ENCODE measurements at regions not wholly inside any gene's neighbourhood (a gene's known extent, or its start where the extent isn't known, plus 50 kb on each side); places are given as distances from the start of the nearest gene placed in this dataset.
A peak's percentile ranks its signal among the peaks of the same experiment; 100 is the strongest.

DNA sequence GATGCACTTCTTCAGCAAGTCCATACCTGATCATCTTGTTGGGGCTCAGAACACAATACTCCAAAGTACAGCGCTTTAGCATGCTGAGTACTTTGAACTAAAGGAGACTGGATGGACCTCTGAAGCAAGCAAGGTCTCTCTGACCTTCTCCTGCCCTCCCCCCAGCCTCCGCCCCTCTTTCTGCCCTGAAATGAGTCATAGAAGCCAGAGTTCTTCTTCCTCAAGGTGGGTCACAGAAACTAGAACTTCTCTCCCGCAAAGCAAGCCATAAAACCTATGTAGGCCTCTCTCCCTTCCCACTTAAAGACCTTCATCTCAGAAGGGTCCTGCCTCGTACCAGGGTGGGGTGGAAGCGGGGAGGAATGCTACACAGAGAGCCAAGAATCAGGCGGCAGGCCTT is 230.5 kb upstream of the PROK2 start:
- H3K4me1 Mint-ChIP-seq = no peaks in the 10 kb centered on the region

DNA sequence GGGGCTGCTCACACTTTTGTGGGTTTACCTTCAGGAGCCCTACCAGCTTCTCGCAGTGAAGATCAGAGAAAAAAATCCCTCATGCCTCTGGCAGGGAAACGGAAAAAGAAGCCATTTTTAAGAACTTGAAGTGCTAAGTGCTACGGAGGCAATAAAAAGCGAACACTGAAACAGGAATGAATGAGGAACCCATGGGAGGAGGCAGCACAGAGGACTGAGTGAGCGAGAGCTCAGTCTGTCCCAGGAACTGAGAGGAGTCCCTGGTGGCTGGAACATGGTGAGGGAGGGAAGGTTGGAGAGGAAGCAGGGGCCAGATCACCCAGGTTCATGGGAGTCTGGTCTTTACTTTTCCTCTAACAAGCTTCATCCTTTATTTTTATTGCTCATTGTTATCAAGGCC is 228.1 kb upstream of the PROK2 start:
- no peak for ATAC-seq (replicated peaks)
- Mint-ChIP-seq H3K27ac (peak overlapping the region; percentile 43), H3K4me1 (peaks cover 9% of the 10 kb centered on the region), H3K27me3 (peaks cover 42% of the 10 kb centered on the region), H3K4me3 (no peak overlapping the region), H3K9me3 (no peaks in the 10 kb centered on the region), H3K36me3 (ENCODE audit: low read depth) (no peaks in the 10 kb centered on the region)

More for the DNA sequence above, 230.5 kb upstream of the PROK2 start:
- Mint-ChIP-seq H3K27ac (peak overlapping the region; percentile 14), H3K4me3 (no peak overlapping the region), H3K36me3 (ENCODE audit: low read depth) (no peaks in the 10 kb centered on the region), H3K27me3 (peaks cover 30% of the 10 kb centered on the region), H3K9me3 (no peaks in the 10 kb centered on the region)
- ATAC-seq (replicated peaks) = no peak

DNA sequence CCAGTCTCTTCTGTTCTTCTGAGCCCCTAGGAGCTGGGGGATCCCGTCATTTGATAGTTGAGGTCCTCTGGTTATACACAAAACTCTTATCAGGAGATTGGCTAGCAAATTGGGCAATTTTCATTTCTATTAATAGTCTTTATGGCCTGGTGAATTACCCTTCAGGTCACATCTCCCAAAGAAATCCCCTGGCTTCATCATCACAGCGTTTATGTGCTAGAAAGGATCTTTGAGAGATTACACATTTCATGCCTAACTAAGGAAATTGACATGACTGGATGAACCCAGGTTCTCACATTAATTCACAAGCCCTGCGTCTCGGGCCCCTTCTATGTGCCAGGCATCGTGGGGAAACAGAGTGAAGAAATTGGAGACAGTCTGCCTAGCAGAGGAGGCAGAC is 227.4 kb upstream of the PROK2 start:
- Mint-ChIP-seq H3K4me3 (no peak overlapping the region), H3K27ac (no peak overlapping the region), H3K4me1 (peaks cover 9% of the 10 kb centered on the region), H3K36me3 (ENCODE audit: low read depth) (no peaks in the 10 kb centered on the region), H3K27me3 (peaks cover 42% of the 10 kb centered on the region), H3K9me3 (no peaks in the 10 kb centered on the region)
- no peak for ATAC-seq (replicated peaks)

DNA sequence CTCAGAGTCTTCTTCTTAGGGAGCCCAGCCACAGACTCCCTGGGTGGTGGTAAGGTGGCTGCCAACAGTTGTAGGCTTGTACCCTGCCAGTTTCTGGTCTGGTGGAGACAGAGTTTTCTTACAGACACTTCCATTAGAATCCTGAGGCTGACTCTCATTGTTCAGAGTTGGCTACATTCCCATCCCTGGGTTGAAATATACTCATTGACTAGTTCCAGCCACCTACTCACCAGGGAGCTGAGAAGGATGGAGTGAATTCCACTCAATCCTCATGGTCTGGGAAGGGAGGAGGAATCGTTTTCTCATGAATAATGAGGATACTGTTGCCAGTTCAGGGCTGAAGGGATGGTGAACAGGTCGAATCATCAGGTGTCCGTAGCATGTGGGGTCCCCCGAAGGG is 226.5 kb upstream of the PROK2 start:
- ATAC-seq (replicated peaks) = no peak
- peaks cover 39% of the 10 kb centered on the region for H3K27me3 Mint-ChIP-seq
- H3K9me3 Mint-ChIP-seq = no peaks in the 10 kb centered on the region
- H3K27ac Mint-ChIP-seq = no peak overlapping the region
- H3K4me1 Mint-ChIP-seq = peaks cover 9% of the 10 kb centered on the region
- H3K4me3 Mint-ChIP-seq = no peak overlapping the region
- H3K36me3 Mint-ChIP-seq (ENCODE audit: low read depth) = no peaks in the 10 kb centered on the region

DNA sequence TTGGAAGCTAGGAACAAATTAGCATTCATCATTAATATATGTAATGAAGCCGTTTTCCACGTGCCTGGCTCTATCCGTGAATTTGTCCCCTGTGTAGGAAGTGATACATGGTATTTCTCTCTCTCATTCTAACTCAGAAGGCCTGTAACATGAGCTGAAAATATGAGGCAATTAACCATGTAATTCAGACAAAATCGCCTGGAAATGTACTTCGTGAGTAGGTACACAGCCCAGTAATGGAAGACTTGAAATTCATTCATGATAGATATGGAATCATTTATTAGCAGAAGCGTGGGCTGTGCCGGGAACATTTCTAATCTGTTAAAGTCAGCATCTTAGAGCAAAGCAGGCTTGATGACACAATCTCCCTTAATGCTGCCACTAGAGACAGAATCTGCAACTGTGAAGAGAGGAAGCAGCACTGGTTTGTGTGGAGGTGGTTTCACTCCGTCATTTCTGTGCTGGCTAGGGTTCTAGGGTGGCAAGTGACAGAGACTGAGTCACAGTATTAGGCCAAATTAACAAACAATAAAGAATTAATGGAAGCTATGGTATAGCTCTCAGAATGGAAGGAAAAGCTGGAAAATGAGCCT is 225.0 kb upstream of the PROK2 start:
- H3K4me1 Mint-ChIP-seq = peaks cover 12% of the 10 kb centered on the region
- H3K27me3 Mint-ChIP-seq = peaks cover 33% of the 10 kb centered on the region
- no peaks in the 10 kb centered on the region for H3K36me3 Mint-ChIP-seq (ENCODE audit: low read depth)
- peak overlapping the region; percentile 29 for H3K4me3 Mint-ChIP-seq
- ATAC-seq (replicated peaks) = peak; percentile 90
- peak overlapping the region; percentile 49 for H3K27ac Mint-ChIP-seq
- no peaks in the 10 kb centered on the region for H3K9me3 Mint-ChIP-seq

DNA sequence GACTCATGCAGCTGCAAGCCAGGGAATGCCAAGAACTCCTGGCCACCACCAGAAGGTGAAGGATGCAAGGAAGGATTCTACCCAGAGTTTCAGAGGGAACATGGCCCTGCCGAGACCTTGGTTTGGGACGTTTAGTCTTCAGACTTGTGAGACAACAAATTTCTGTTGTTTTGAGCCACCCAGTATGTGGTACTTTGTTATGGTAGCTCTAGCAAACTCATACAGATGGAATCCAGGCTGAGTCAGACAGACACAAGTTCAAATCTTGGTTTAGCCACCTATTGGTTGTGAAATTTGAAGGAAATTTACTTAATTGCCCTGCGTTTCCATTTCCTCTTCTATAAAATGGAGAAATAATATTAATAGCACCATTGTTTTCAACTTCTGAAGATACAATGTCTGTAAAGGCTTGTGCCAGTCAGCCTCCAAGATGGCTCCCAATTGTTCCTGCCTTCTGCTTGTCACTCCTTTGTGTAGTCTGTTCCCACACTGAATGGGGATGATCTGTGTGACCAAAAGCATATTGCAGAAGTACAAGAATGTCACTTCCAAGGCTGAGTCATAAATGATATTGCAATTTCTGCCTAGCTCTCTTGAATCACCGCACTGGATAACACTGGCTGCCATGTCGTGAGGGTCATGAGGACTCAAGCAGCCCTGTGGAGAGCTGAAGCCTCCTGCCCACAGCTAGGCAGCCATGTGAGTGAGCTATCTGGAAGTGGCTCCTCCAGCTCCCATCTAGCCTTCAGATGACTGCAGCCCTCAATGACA is 223.5 kb upstream of the PROK2 start:
- H3K27ac Mint-ChIP-seq = no peak overlapping the region
- no peak overlapping the region for H3K4me3 Mint-ChIP-seq
- H3K9me3 Mint-ChIP-seq = no peaks in the 10 kb centered on the region
- H3K27me3 Mint-ChIP-seq = peaks cover 27% of the 10 kb centered on the region
- peak; percentile 25 for ATAC-seq (replicated peaks)
- H3K4me1 Mint-ChIP-seq = peaks cover 16% of the 10 kb centered on the region
- H3K36me3 Mint-ChIP-seq (ENCODE audit: low read depth) = no peaks in the 10 kb centered on the region

DNA sequence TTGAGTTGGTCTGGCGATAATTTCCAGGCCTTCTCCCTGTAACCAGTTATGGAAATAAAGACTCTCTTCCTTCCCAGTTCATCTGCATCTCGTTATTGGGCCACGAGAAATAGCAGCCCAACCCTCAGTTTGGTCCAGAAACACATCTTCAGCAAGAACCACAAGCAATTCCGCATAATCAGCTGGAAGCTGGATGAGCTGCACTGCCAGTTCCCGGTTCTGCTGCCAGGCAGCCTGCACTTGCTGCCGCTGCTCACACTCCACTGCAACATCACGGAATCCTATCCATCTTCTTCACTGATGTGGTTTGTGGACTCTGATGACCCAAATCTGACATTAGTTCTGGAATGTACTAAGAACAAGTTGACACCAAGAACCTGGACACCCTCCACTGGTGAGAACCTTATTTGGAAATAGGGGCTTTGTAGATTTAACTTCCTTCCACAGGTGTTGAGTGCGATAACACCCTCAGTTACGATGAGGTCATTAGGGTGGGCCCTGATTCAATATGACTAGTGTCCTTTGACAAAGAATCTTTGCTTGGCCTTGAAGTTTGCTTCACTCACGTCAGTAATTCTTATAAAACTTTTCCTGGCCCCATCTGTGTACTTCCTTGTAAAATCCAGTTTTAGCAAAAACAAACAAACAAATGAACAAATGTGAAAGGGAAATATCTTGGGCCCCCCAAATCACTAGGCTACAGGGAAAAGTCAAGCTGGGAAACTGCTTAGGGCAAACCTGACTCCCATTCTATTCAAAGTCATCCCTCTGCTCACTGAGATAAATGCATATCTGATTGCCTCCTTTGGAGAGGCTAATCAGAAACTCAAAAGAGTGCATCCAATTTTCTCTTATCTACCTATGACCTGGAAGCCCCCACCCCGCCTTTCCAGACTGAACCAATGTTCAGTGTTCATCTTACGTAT is 221.9 kb upstream of the PROK2 start:
- Mint-ChIP-seq H3K4me1 (peaks cover 16% of the 10 kb centered on the region), H3K4me3 (no peak overlapping the region), H3K27me3 (peaks cover 34% of the 10 kb centered on the region), H3K9me3 (no peaks in the 10 kb centered on the region), H3K36me3 (ENCODE audit: low read depth) (no peaks in the 10 kb centered on the region), H3K27ac (no peak overlapping the region)
- ATAC-seq (replicated peaks) = no peak

DNA sequence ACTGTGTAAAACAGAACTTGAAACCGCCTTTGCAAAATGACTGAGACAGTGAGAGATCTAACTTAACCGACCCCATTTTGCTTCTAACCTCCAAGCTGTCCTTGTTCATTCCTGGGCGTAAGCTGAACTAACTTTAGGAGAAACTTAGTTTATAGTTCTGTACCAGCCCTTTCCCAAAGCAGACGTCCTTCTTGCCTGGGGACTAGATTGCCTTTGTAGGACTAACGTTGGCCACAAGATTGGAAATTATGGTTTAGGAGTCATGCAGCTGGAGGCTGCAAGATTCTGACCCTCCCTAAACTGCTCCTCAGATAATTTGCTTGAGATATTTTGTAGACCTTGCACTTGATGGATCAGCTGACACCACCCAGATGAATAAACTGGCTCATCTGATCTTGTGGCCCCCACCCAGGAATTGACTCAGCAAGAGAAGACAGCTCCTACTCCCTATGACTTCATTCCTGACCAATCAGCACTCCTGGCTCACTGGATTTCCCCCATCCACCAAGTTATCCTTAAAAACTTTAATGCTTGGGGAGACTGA is 219.9 kb upstream of the PROK2 start:
- no peak overlapping the region for H3K4me3 Mint-ChIP-seq
- peak; percentile 70 for ATAC-seq (replicated peaks)
- H3K4me1 Mint-ChIP-seq = peaks cover 11% of the 10 kb centered on the region
- no peak overlapping the region for H3K27ac Mint-ChIP-seq
- no peaks in the 10 kb centered on the region for H3K9me3 Mint-ChIP-seq
- H3K27me3 Mint-ChIP-seq = peaks cover 22% of the 10 kb centered on the region
- H3K36me3 Mint-ChIP-seq (ENCODE audit: low read depth) = no peaks in the 10 kb centered on the region

DNA sequence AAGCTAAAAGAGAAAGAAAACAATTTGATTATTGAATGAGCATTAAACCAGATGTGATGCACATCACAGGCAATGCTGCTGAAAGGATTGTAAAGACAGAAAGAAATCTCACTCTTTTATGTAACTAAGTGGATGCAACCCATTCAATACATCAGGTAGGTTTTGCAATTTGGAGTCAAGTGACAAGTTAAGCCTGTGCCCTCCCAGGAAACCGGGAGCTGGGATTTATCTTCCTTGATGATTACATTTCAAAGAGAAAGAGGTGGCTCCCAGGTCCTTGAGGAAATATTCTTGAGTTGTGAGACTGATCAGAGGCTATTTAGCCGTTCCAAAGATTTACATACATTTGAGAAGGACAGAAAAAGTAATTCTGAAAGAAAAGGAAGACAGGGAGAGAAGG is 219.0 kb upstream of the PROK2 start:
- Mint-ChIP-seq H3K4me1 (peaks cover 8% of the 10 kb centered on the region), H3K27ac (no peak overlapping the region), H3K4me3 (no peak overlapping the region), H3K27me3 (peaks cover 18% of the 10 kb centered on the region), H3K9me3 (no peaks in the 10 kb centered on the region), H3K36me3 (ENCODE audit: low read depth) (no peaks in the 10 kb centered on the region)
- ATAC-seq (replicated peaks) = no peak

DNA sequence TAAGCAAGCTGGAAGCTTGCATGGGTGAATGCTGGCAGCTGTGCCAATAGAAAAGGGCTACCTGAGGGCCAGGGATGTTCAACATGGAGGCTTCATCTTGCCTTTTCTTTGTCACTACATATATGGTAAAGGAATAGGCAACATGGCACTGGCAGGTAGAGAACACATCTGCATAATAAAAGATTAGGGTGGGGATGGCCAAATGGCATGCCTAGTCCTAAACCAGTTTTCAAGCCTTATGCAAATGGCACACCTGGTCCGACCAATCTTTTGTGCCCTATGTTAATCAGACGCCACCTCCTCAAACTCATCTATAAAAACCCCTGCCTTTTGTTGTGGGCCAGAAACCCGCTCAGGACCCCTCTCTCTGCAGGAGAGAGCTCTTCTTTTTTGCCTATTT is 216.8 kb upstream of the PROK2 start:
- no peak overlapping the region for H3K4me3 Mint-ChIP-seq
- no peaks in the 10 kb centered on the region for H3K36me3 Mint-ChIP-seq (ENCODE audit: low read depth)
- H3K27me3 Mint-ChIP-seq = peaks cover 21% of the 10 kb centered on the region
- peaks cover 20% of the 10 kb centered on the region for H3K4me1 Mint-ChIP-seq
- no peaks in the 10 kb centered on the region for H3K9me3 Mint-ChIP-seq
- no peak for ATAC-seq (replicated peaks)
- no peak overlapping the region for H3K27ac Mint-ChIP-seq

DNA sequence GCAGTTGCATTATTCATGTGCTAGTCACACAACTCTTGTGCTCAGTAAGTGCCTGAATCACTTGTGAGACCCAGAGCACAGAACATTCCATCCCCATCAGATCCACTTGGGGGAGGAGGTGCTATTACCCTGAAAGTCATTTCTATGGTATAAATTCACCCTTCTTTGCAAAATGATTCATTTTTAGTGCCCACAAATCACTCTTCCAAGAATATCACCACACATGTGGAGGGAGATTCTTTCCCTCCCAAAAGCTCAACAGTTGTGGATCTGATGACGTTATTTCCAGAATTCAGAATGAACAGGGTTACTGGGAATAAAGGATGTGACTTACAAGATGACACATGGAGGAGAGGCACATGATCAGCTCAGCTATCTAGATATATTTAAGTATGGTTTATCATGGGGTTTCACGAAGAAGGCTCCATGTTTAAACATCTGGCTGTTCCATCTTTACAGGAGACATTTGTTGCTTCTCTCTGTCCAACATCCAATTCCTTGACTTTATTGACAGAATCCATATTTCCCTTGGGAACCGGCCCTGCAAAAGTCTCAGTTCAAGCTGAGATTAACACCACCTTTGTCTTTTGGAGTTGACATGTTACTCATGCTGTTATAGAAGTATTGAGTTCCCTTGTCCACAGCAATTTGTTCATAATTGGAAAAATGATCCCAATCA is 214.2 kb upstream of the PROK2 start:
- Mint-ChIP-seq H3K27me3 (peaks cover 23% of the 10 kb centered on the region), H3K27ac (peak overlapping the region; percentile 51), H3K36me3 (ENCODE audit: low read depth) (no peaks in the 10 kb centered on the region), H3K4me3 (peak overlapping the region; percentile 45), H3K9me3 (no peaks in the 10 kb centered on the region), H3K4me1 (peaks cover 13% of the 10 kb centered on the region)
- ATAC-seq (replicated peaks) = peak; percentile 92

DNA sequence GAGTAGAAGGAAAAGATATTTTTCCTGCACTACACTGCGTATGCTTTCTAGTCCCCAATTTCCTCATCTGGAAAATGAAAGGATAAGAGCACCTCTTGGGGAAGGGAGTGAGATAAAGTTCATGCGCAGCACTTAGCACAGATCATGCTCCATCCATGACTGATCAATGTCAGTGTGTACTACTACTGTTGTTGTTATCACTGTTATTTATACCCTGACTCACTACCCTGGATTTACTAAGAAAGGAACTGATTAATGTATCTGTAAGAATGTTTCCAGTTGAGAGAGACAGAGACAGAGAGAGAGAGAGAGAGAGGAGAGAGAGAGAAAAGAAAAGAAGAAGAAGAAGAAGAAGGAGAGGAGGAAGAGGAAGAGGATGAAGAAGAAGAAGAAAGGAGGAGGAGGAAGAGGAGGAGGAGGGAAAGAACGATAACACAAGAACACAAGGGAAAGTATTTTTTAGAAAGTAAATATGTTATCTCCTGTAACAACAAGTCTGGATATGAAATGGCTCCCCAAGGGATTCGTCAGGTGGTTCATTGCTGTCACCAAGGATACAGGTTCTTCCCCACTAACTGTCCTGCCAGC is 212.2 kb upstream of the PROK2 start:
- peak overlapping the region; percentile 89 for H3K27ac Mint-ChIP-seq
- peaks cover 5% of the 10 kb centered on the region for H3K9me3 Mint-ChIP-seq
- no peaks in the 10 kb centered on the region for H3K36me3 Mint-ChIP-seq (ENCODE audit: low read depth)
- H3K4me3 Mint-ChIP-seq = peak overlapping the region; percentile 45
- H3K4me1 Mint-ChIP-seq = peaks cover 18% of the 10 kb centered on the region
- ATAC-seq (replicated peaks) = peak; percentile 41
- peaks cover 17% of the 10 kb centered on the region for H3K27me3 Mint-ChIP-seq

DNA sequence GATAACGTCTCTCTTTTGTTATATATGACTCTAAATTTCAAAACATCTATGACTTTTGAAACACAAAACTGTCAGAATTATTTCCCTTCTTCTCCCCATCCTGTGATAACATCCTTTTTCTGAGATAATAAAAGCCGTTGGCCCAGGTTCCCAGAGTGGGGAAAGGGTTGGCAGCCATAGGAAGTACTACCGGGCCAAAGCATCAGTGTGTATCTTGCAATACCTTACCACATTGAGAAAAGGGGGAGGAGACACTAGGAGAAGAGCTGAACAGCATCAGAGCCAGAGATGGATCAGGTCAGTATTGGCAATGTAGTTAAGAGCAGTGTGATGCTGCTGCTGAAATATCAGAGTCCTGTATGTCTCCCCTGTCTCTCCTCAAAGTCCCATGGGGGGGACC is 210.0 kb upstream of the PROK2 start:
- H3K4me1 Mint-ChIP-seq = peaks cover 18% of the 10 kb centered on the region
- ATAC-seq (replicated peaks) = no peak
- H3K27ac Mint-ChIP-seq = peak overlapping the region; percentile 87
- H3K27me3 Mint-ChIP-seq = peaks cover 16% of the 10 kb centered on the region
- no peaks in the 10 kb centered on the region for H3K36me3 Mint-ChIP-seq (ENCODE audit: low read depth)
- peaks cover 9% of the 10 kb centered on the region for H3K9me3 Mint-ChIP-seq
- no peak overlapping the region for H3K4me3 Mint-ChIP-seq

DNA sequence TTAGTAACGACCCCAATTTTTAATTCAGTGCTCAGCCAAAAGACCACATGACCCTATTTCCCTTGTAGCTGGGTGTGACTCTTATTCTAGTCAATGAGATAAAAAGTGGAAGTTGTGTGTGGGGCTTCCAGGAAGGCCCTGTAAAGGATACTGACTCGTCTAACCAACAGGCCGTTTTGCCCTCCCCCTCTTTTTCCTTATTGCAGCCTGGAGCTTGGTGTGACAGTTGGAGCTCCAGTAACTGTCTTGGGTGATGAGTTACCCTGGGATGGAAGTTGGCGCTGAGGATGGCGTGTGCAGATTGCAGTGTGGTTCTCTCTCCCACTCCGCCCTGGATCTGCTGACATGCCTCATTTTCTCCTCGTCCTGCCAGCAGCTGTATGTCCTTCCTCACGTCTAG is 209.3 kb upstream of the PROK2 start:
- peaks cover 16% of the 10 kb centered on the region for H3K27me3 Mint-ChIP-seq
- H3K27ac Mint-ChIP-seq = peak overlapping the region; percentile 87
- ATAC-seq (replicated peaks) = no peak
- no peak overlapping the region for H3K4me3 Mint-ChIP-seq
- peaks cover 9% of the 10 kb centered on the region for H3K9me3 Mint-ChIP-seq
- peaks cover 18% of the 10 kb centered on the region for H3K4me1 Mint-ChIP-seq
- H3K36me3 Mint-ChIP-seq (ENCODE audit: low read depth) = no peaks in the 10 kb centered on the region

Data from activated T-helper 17 cell treated with anti-CD3 and anti-CD28 coated beads, Interleukin-2, amount 50 U/mL, for 72 hours (primary cell).